ENCODE measurements at regions not wholly inside any gene's neighbourhood (a gene's known extent, or its start where the extent isn't known, plus 50 kb on each side); places are given as distances from the start of the nearest gene placed in this dataset.
"Not testable (repeated sequence)": the region's sequence is repeated elsewhere in the genome, so short reads cannot be mapped to it uniquely, and the experiment has no call there.

GRCh38 chr11:97092823-97093222, 703.0 kb downstream of the JRKL start:
- TF ChIP-seq, protein P1, sequence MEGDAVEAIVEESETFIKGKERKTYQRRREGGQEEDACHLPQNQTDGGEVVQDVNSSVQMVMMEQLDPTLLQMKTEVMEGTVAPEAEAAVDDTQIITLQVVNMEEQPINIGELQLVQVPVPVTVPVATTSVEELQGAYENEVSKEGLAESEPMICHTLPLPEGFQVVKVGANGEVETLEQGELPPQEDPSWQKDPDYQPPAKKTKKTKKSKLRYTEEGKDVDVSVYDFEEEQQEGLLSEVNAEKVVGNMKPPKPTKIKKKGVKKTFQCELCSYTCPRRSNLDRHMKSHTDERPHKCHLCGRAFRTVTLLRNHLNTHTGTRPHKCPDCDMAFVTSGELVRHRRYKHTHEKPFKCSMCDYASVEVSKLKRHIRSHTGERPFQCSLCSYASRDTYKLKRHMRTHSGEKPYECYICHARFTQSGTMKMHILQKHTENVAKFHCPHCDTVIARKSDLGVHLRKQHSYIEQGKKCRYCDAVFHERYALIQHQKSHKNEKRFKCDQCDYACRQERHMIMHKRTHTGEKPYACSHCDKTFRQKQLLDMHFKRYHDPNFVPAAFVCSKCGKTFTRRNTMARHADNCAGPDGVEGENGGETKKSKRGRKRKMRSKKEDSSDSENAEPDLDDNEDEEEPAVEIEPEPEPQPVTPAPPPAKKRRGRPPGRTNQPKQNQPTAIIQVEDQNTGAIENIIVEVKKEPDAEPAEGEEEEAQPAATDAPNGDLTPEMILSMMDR (IDR thresholded peaks at IDR 0.05), result no peak
- Histone ChIP-seq H3K36me3 (no peaks in the 10 kb centered on the region), H3K9me3 (no peaks in the 10 kb centered on the region), H3K4me3 (no peak overlapping the region), H3K27me3 (no peaks in the 10 kb centered on the region), H3K27ac (no peak overlapping the region), H3K4me1 (no peaks in the 10 kb centered on the region)
- intact Hi-C loops (cut with DNase I), result no loop called here
- DNase-seq (ENCODE audit: low spot score in 2 of 2), result no peak

DNA sequence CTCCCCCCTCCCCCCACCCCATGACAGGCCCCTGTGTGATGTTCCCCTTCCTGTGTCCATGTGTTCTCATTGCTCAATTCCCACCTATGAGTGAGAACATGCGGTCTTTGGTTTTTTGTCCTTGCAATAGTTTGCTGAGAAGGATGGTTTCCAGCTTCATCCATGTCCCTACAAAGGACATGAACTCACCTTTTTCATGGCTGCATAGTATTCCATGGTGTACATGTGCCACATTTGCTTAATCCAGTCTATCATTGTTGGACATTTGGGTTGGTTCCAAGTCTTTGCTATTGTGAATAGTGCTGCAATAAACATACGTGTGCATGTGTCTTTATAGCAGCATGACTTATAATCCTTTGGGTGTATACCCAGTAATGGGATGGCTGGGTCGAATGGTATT, 712.4 kb downstream of the JRKL start:
- H3K27me3 ChIP-seq; H3K4me1 ChIP-seq; H3K4me3 ChIP-seq; DNase-seq (ENCODE audit: low spot score in 2 of 2); H3K36me3 ChIP-seq; H3K27ac ChIP-seq; H3K9me3 ChIP-seq; intact Hi-C loops (cut with DNase I): not testable (repeated sequence)

- H3K27ac ChIP-seq, result no peak overlapping the region
- H3K27me3 ChIP-seq, result no peaks in the 10 kb centered on the region
- intact Hi-C loops (cut with DNase I), result no loop called here
- TF ChIP-seq, protein P1 (IDR thresholded peaks at IDR 0.05), result no peak
- H3K4me1 ChIP-seq, result no peaks in the 10 kb centered on the region
- no peaks in the 10 kb centered on the region for H3K36me3 ChIP-seq
- no peak for DNase-seq (ENCODE audit: low spot score in 2 of 2)
- no peaks in the 10 kb centered on the region for H3K9me3 ChIP-seq
- no peak overlapping the region for H3K4me3 ChIP-seq
Measured at GRCh38 chr11:97107604-97108003, 717.8 kb downstream of the JRKL start.

- TF ChIP-seq, protein P1 (IDR thresholded peaks at IDR 0.05), result no peak
- H3K4me3 ChIP-seq, result no peak overlapping the region
- H3K4me1 ChIP-seq, result no peaks in the 10 kb centered on the region
- H3K9me3 ChIP-seq, result no peaks in the 10 kb centered on the region
- DNase-seq (ENCODE audit: low spot score in 2 of 2), result no peak
- no peaks in the 10 kb centered on the region for H3K27me3 ChIP-seq
- intact Hi-C loops (cut with DNase I), result no loop called here
- no peaks in the 10 kb centered on the region for H3K36me3 ChIP-seq
- no peak overlapping the region for H3K27ac ChIP-seq
Measured at GRCh38 chr11:97109078-97109477, 719.3 kb downstream of the JRKL start.

GRCh38 chr11:97110376-97110775, 720.6 kb downstream of the JRKL start:
- TF ChIP-seq, protein P1 (IDR thresholded peaks at IDR 0.05), result no peak
- no peak overlapping the region for H3K27ac ChIP-seq
- H3K4me1 ChIP-seq, result no peaks in the 10 kb centered on the region
- no peaks in the 10 kb centered on the region for H3K27me3 ChIP-seq
- intact Hi-C loops (cut with DNase I), result no loop called here
- no peak overlapping the region for H3K4me3 ChIP-seq
- H3K36me3 ChIP-seq, result no peaks in the 10 kb centered on the region
- DNase-seq (ENCODE audit: low spot score in 2 of 2), result no peak
- H3K9me3 ChIP-seq, result no peaks in the 10 kb centered on the region

DNA sequence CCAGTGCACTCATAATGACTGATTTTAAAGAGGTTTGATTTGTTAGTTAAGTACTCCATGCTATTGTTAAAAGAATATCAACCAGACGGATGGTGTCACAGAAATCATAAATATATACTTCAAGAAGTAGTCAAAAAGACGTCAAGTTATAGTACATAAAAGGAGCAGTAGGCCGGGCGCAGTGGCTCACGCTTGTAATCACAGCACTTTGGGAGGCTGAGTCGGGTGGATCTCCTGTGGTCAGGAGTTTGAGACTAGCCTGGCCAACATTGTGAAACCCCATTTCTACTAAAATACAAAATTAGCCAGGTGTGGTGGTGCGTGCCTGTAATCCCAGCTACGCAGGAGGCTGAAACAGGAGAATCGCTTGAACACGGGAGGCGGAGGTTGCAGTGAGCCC, 721.7 kb downstream of the JRKL start:
- intact Hi-C loops (cut with DNase I), result no loop called here
- Histone ChIP-seq H3K27ac (no peak overlapping the region), H3K27me3 (no peaks in the 10 kb centered on the region), H3K9me3 (no peaks in the 10 kb centered on the region), H3K4me3 (no peak overlapping the region), H3K36me3 (no peaks in the 10 kb centered on the region), H3K4me1 (no peaks in the 10 kb centered on the region)
- TF ChIP-seq, protein P1 (IDR thresholded peaks at IDR 0.05), result no peak
- no peak for DNase-seq (ENCODE audit: low spot score in 2 of 2)

Measured in ascending aorta (tissue), 2 donors.